ENCODE measurements at regions not wholly inside any gene's neighbourhood (a gene's known extent, or its start where the extent isn't known, plus 50 kb on each side); places are given as distances from the start of the nearest gene placed in this dataset.

DNA sequence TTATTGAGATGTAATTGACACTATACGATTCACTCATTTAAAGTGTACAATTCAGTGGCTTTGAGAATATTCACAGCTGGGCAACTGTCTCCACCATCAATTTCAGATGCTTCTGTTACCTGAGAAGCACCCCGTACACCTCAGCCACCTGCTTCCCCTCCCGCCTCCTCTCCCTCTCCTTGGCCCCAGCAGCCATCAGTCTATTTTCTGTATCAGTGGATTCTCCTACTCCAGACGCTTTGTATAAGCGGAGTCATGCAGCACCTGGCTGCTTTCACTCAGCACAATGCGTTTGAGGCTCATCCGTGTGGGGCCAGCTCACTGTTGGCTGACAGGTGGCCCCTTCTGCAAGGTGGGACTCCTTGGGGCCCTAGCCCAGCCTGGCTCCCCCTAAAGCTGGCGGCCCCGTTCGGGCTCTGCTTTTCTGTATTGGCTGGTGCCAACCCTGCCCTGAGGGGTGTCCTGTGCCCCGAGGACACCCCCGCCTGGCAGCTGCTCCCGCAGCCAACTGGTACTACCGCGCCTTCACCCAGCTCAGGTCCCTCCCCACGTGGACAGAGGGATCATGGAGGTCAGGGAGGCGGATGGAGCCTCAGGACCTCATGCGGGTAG lies 124.4 kb upstream of the COL5A1 start:
- TF ChIP-seq, protein P1, sequence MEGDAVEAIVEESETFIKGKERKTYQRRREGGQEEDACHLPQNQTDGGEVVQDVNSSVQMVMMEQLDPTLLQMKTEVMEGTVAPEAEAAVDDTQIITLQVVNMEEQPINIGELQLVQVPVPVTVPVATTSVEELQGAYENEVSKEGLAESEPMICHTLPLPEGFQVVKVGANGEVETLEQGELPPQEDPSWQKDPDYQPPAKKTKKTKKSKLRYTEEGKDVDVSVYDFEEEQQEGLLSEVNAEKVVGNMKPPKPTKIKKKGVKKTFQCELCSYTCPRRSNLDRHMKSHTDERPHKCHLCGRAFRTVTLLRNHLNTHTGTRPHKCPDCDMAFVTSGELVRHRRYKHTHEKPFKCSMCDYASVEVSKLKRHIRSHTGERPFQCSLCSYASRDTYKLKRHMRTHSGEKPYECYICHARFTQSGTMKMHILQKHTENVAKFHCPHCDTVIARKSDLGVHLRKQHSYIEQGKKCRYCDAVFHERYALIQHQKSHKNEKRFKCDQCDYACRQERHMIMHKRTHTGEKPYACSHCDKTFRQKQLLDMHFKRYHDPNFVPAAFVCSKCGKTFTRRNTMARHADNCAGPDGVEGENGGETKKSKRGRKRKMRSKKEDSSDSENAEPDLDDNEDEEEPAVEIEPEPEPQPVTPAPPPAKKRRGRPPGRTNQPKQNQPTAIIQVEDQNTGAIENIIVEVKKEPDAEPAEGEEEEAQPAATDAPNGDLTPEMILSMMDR (IDR thresholded peaks at IDR 0.05) = no peak
- TF ChIP-seq POLR2A (IDR thresholded peaks at IDR 0.05) = no peak
